HG02571 (cell line): ENCODE measurements at regions not wholly inside any gene's neighbourhood (a gene's known extent, or its start where the extent isn't known, plus 50 kb on each side); places are given as distances from the start of the nearest gene placed in this dataset.

ENCODE experiments used
- ATAC-seq: cut with Tn5 transposase; IDR thresholded peaks from one replicate; pipeline ENCODE4 v1.9.1; 2021; ENCODE audit warnings: mild to moderate bottlenecking, moderate library complexity; ENCODE audit not compliant: unreplicated experiment

DNA sequence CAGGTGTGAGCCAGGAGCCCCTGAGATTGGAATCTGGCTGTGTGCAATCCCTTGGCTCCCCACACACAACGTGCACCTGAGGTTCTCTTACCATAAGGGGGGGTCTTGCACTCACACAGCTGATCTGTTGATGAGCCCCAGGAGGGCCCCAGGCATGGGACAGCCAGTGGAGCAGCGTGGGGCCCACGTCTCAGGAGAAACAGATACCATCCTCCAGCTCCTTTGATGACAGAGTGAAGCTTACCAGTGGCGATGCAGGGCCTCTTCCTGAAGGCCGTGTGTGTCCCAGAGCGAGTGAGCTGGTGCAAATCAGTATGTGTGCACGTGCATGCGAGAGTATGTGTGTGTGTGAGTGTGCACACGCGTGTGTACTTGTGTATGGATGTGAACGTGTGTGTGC is 287.4 kb downstream of the IRX1 start:
- ATAC-seq, result no peak

DNA sequence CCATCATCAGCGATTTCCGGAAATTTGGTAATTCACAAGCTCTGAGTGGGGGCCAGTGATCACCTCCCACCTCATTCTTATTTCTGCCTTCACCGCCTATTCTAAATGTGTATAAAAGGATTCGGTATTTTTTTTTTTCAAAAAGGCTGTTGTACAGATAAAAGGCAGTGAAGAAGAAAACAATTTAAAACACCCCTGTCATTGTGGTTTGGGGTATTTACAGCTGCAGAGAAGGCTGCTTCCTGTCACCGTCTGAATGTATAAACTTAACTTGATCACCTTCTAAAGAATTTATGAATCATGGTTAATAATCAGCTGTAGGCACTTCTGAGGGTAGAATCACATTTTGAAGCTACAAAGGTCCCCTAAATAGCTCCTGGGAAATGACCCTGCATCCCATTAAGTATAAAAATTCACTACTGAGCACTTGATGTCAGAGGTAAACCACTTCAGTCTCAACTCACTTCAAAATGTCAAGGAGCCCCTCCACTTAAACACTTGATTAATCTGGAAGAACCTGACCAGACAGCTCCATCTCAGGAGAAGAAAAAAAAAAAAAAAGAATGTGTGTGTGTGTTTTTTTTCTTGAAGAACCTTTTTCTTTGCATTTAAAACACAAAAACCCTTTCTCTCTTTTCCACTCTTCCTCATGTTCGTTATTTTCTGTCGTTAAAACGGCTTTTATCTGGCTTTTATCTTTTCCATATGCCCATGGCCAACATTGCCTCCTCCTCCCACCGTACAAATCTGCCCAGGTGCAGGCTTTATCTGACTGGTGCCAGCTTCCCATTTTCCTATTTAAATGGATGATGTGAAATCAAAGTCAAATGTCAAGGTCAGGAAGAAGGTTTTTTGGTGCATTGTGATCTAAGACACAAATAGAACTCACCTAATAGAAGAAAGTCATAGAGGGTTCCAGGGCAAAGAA is 291.2 kb downstream of the IRX1 start:
- ATAC-seq, result no peak

- ATAC-seq, result no peak
Measured at GRCh38 chr5:3888310-3888709, 292.7 kb downstream of the IRX1 start.

- no peak for ATAC-seq
Measured at GRCh38 chr5:3889412-3890142, 293.9 kb downstream of the IRX1 start.

GRCh38 chr5:3891113-3891512 is 295.5 kb downstream of the IRX1 start:
- no peak for ATAC-seq

GRCh38 chr5:3893527-3893926 is 297.9 kb downstream of the IRX1 start:
- no peak for ATAC-seq

- no peak for ATAC-seq
Measured at GRCh38 chr5:3893975-3894374, 298.3 kb downstream of the IRX1 start.

DNA sequence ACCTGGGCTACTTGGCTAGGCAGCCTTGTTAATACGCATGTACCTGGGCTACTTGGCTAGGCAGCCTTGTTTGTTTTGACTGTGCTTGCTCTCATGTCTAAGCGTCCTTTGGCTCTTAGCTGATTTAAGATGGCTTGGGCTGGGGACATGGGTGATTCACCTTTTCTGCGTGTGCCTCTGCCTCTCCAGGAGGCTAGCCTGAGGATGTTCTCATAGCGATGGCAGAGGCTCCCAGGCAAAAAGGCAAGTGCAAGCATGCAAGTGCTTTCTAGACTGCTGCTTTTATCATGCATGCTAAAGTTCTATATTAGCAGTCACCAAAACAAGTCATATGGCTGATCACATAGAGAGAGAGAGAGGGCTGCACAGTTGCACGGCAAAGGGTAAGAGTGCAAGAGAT is 300.5 kb downstream of the IRX1 start:
- ATAC-seq, result no peak

- ATAC-seq, result no peak
Measured at GRCh38 chr5:3899093-3899492, 303.5 kb downstream of the IRX1 start.

DNA sequence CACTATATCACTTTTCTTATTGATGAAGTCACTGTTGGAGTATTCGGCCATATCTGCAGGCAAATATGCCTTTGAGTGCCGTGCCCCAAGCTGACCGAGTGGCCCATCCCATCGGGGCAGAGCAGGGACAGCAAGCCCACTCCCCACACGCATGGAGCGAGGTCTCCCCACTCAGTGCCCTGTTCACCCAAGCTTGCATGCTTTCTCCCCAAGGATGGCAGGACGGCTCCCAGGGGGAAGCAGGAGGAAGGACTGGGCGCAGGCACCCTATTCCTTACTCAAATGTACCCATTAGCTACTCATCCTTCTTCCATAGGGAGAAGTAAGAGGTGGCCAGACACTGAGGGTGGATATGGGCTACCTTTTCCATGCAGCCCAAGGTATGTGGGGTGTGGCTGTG is 309.0 kb downstream of the IRX1 start:
- ATAC-seq, result no peak

DNA sequence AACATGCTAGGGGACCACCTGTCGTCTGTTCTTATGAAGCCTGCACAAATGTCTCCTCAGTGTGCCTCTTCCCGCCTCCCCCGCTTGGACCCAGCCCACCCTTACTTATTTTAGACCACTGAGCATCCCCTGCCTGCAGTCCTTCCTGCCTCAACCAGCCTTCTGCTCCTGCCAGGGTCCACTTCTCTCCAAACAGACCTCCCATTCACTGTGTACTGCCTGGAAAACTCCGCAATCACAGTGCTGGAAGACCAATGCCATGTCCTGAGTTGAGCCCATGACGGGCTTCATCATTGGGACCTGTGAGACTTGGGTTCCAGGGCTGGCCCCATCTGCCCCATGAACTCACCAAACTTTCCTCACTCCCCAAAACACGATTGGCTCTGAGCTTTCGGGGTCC is 309.4 kb downstream of the IRX1 start:
- no peak for ATAC-seq

GRCh38 chr5:3905521-3905920 is 309.9 kb downstream of the IRX1 start:
- ATAC-seq, result no peak

DNA sequence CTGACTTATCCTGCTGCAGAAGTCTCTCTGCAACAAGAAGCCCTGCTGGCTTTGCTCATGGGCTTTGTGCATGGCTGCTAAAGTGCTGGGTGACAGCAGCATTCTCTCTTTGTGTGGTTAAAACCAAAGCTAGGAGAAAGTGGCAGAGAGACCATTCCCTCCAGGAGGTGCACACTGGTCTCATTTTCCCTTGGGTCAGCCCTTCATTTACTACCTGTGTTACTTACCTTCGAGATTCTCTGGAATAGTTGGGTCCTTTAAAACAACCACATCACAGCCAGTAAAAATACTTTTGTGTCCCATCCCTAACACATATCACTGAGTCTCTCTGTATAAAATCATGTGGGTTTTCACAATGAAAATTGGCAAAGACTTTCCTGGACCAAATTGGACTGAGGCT is 315.5 kb downstream of the IRX1 start:
- ATAC-seq, result no peak

DNA sequence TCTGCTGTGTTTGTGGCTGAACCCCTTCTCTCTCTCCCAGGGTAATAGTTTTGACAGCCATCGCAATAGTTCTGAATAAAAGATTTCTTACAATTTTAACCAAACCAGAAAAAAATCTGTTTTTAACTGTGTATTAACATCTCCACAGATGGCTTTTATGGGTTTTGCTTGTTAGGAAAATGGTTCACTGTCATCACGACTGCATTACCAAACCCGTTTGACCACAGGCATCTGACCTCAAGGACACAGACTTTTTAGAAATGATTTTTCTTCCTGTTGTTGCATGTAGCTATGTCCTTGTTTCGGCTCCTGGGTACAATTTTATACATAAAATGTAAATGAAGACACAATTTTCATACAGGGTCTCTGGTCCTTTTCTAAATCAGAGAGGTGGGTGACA is 316.1 kb downstream of the IRX1 start:
- no peak for ATAC-seq

- no peak for ATAC-seq
Measured at GRCh38 chr5:3912790-3913189, 317.2 kb downstream of the IRX1 start.

- ATAC-seq, result no peak
Measured at GRCh38 chr5:3913279-3913678, 317.6 kb downstream of the IRX1 start.

DNA sequence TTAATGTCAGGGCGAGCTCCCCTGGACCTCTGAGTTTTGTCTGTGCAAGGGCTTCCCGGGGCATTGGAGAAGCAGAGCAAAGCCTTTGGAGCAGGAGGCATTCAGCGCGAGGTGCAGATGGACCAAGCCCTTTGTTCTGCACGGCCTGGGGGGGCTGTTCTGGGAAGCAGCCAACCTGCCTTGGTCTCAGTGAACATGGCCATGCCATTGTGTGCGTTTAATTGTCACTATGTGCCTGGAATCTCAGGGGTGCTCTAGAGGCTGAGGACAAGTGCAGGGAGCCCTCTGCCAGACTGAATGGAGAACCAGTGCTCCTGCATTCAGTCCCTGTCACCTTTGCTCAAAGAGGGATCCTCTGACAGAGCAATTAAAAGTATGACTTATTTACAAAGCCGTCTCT is 329.4 kb downstream of the IRX1 start:
- ATAC-seq, result no peak

DNA sequence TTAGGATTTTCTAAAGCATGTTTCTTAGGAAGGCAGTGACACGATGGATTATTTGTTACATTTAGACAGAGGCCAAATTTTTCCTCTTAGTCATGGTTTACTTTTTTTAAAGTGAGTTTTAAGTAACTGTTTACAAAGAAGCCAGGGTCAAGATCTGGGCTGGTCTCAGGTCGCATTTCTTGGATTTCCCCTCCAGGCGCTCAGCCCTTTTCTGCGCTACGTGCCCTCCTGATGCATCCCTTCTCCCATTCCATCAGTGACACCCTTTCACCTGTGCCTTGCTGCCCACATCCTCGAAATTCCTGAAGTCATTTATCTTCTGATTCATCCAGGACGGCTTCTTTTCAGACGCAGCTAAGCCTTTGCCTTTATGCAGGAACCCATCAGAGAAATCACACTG is 330.3 kb downstream of the IRX1 start:
- ATAC-seq, result no peak

- no peak for ATAC-seq
Measured at GRCh38 chr5:3929799-3930198, 334.2 kb downstream of the IRX1 start.

- ATAC-seq, result no peak
Measured at GRCh38 chr5:3931976-3932375, 336.3 kb downstream of the IRX1 start.

DNA sequence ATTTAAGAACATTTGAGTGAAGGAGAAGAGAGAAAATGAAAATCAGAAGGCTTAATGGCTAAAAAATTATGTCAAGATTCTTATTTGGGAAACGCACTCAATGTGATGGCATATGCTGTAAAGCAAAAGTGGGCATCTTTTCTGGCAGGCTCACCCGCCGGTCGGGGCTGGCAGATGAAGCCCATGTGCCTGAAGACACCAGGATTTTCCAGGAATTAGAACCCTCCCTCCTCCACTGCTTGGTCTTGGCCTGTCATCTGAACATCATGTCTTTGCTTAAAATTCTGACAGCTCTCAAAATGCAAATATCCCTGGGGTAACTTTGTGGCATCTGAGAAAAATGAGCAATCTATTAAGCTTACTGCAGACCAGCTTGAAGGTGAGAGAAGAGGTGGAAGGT is 337.9 kb downstream of the IRX1 start:
- ATAC-seq, result no peak

GRCh38 chr5:3933966-3934365 is 338.3 kb downstream of the IRX1 start:
- ATAC-seq, result no peak
